ENCODE measurements at regions not wholly inside any gene's neighbourhood (a gene's known extent, or its start where the extent isn't known, plus 50 kb on each side); places are given as distances from the start of the nearest gene placed in this dataset.

- H3K9me3 ChIP-seq (ENCODE audit: control insufficient read depth, insufficient read depth, low read depth, low read length) = no peaks in the 10 kb centered on the region
- H3K27ac ChIP-seq (ENCODE audit: insufficient read depth, low read length) = no peak overlapping the region
- no peak for TF ChIP-seq CTCF (conservative IDR thresholded peaks at IDR 0.05 in 1 of 2, IDR thresholded peaks at IDR 0.05 in 1 of 2; ENCODE audit: low read depth in 1 of 2, low read length in 2 of 2)
- no peak for TF ChIP-seq EZH2 (IDR thresholded peaks at IDR 0.05; ENCODE audit: low read length, missing control alignments)
- H3K9ac ChIP-seq (ENCODE audit: insufficient read depth, low read length) = no peak overlapping the region
- no peak overlapping the region for H3K4me2 ChIP-seq (ENCODE audit: extremely low read depth, insufficient read depth, low read length)
- H2AFZ ChIP-seq (ENCODE audit: low read length) = no peak overlapping the region
- H3K4me1 ChIP-seq (ENCODE audit: control insufficient read depth, extremely low read depth, insufficient read depth, low read length) = no peaks in the 10 kb centered on the region
- no peaks in the 10 kb centered on the region for H3K27me3 ChIP-seq (ENCODE audit: control insufficient read depth, insufficient read depth, low read length)
- H3K36me3 ChIP-seq (ENCODE audit: control insufficient read depth, insufficient read depth, low read length) = no peaks in the 10 kb centered on the region
- DNase-seq (ENCODE audit: low read depth in 2 of 2) = no peak
- H4K20me1 ChIP-seq (ENCODE audit: control insufficient read depth, extremely low read depth, insufficient read depth, low read length) = no peaks in the 10 kb centered on the region
- H3K4me3 ChIP-seq (replicated peaks in 1 of 4; ENCODE audit: control extremely low read depth in 1 of 4, insufficient read depth in 1 of 4, low read depth in 3 of 4, low read length in 4 of 4) = no peak overlapping the region
- no peaks in the 10 kb centered on the region for H3K79me2 ChIP-seq (ENCODE audit: control insufficient read depth, insufficient read depth, low read length)
Measured at GRCh38 chr2:108125581-108125980, 114.2 kb upstream of the SULT1C3 start.

GRCh38 chr2:108128249-108128648 lies 111.5 kb upstream of the SULT1C3 start:
- Histone ChIP-seq H3K4me3 (replicated peaks in 1 of 4; ENCODE audit: control extremely low read depth in 1 of 4, insufficient read depth in 1 of 4, low read depth in 3 of 4, low read length in 4 of 4) (no peak overlapping the region), H3K4me1 (ENCODE audit: control insufficient read depth, extremely low read depth, insufficient read depth, low read length) (no peaks in the 10 kb centered on the region), H3K4me2 (ENCODE audit: extremely low read depth, insufficient read depth, low read length) (no peak overlapping the region), H3K79me2 (ENCODE audit: control insufficient read depth, insufficient read depth, low read length) (no peaks in the 10 kb centered on the region), H3K9me3 (ENCODE audit: control insufficient read depth, insufficient read depth, low read depth, low read length) (no peaks in the 10 kb centered on the region), H3K27me3 (ENCODE audit: control insufficient read depth, insufficient read depth, low read length) (no peaks in the 10 kb centered on the region), H3K9ac (ENCODE audit: insufficient read depth, low read length) (no peak overlapping the region), H2AFZ (ENCODE audit: low read length) (no peak overlapping the region), H3K36me3 (ENCODE audit: control insufficient read depth, insufficient read depth, low read length) (no peaks in the 10 kb centered on the region), H3K27ac (ENCODE audit: insufficient read depth, low read length) (no peak overlapping the region), H4K20me1 (ENCODE audit: control insufficient read depth, extremely low read depth, insufficient read depth, low read length) (no peaks in the 10 kb centered on the region)
- TF ChIP-seq CTCF (conservative IDR thresholded peaks at IDR 0.05 in 1 of 2, IDR thresholded peaks at IDR 0.05 in 1 of 2; ENCODE audit: low read depth in 1 of 2, low read length in 2 of 2) (no peak), EZH2 (IDR thresholded peaks at IDR 0.05; ENCODE audit: low read length, missing control alignments) (no peak)
- DNase-seq (ENCODE audit: low read depth in 2 of 2) = no peak

- no peaks in the 10 kb centered on the region for H3K36me3 ChIP-seq (ENCODE audit: control insufficient read depth, insufficient read depth, low read length)
- no peak overlapping the region for H3K4me3 ChIP-seq (replicated peaks in 1 of 4; ENCODE audit: control extremely low read depth in 1 of 4, insufficient read depth in 1 of 4, low read depth in 3 of 4, low read length in 4 of 4)
- no peak overlapping the region for H3K4me2 ChIP-seq (ENCODE audit: extremely low read depth, insufficient read depth, low read length)
- no peaks in the 10 kb centered on the region for H4K20me1 ChIP-seq (ENCODE audit: control insufficient read depth, extremely low read depth, insufficient read depth, low read length)
- H3K79me2 ChIP-seq (ENCODE audit: control insufficient read depth, insufficient read depth, low read length) = no peaks in the 10 kb centered on the region
- no peak overlapping the region for H3K9ac ChIP-seq (ENCODE audit: insufficient read depth, low read length)
- H2AFZ ChIP-seq (ENCODE audit: low read length) = no peak overlapping the region
- no peaks in the 10 kb centered on the region for H3K4me1 ChIP-seq (ENCODE audit: control insufficient read depth, extremely low read depth, insufficient read depth, low read length)
- TF ChIP-seq CTCF (conservative IDR thresholded peaks at IDR 0.05 in 1 of 2, IDR thresholded peaks at IDR 0.05 in 1 of 2; ENCODE audit: low read depth in 1 of 2, low read length in 2 of 2) (no peak), EZH2 (IDR thresholded peaks at IDR 0.05; ENCODE audit: low read length, missing control alignments) (no peak)
- H3K9me3 ChIP-seq (ENCODE audit: control insufficient read depth, insufficient read depth, low read depth, low read length) = no peaks in the 10 kb centered on the region
- no peaks in the 10 kb centered on the region for H3K27me3 ChIP-seq (ENCODE audit: control insufficient read depth, insufficient read depth, low read length)
- H3K27ac ChIP-seq (ENCODE audit: insufficient read depth, low read length) = no peak overlapping the region
- no peak for DNase-seq (ENCODE audit: low read depth in 2 of 2)
Measured at GRCh38 chr2:108129636-108130035, 110.1 kb upstream of the SULT1C3 start.
